HCT116 (cell line): ENCODE measurements at regions not wholly inside any gene's neighbourhood (a gene's known extent, or its start where the extent isn't known, plus 50 kb on each side); places are given as distances from the start of the nearest gene placed in this dataset.

ENCODE experiments used
- ATAC-seq: fragments of 200-7000 bp; cut with Tn5 transposase; 2 replicates; pipeline ENCODE4 v1.9.1; 2020; ENCODE audit warnings: mild to moderate bottlenecking, moderate library complexity
- BruUV-seq: library from RNA; stranded (reverse); fragments of 400-500 nt; replicated peaks from 2 replicates; lab custom pipeline; 2021; lab: Mats Ljungman, UMichigan
- CTCF ChIA-PET: fragments of 300-600 bp; sonication (Branson Sonifier 250); formaldehyde crosslinking; loops from one replicate; lab custom pipeline; 2021; ENCODE audit warnings: antibody characterized with exemption; lab: Charles Lee
- POLR2A ChIA-PET: fragments of 300-600, 350-600 bp; sonication (Branson Sonifier 250); formaldehyde crosslinking; loops from one replicate; lab custom pipeline; 2021; ENCODE audit warnings: antibody characterized with exemption; lab: Charles Lee
- RAD21 ChIA-PET, 2 experiments: fragments of 300-600 bp; sonication (Branson Sonifier 250); formaldehyde crosslinking; loops; one replicate each; lab custom pipeline; 2023; ENCODE audit warnings: low total read pairs in 2 of 2; ENCODE audit not compliant: uncharacterized antibody in 2 of 2, unreplicated experiment in 2 of 2, low non-redundant PET in 1 of 2; lab: Charles Lee
- DNase-seq: peaks from one replicate; pipeline ENCODE4 v3.0.0-alpha.2; 2010; ENCODE audit warnings: low read depth, low spot score
- H2AFZ ChIP-seq: fragments of 200-600 bp; shearing (Covaris generic), sonication (generic); 2 replicates; pipeline ENCODE4 v1.6.1; 2017; ENCODE audit warnings: low read depth, mixed run types, mixed read lengths, antibody characterized with exemption, low read length; ENCODE audit not compliant: poor library complexity, severe bottlenecking
- H3K27ac ChIP-seq: 2 replicates; pipeline ENCODE4 v1.5.1; 2012; ENCODE audit warnings: low read depth, low read length
- H3K27me3 ChIP-seq: fragments of 200-600 bp; sonication (generic); 2 replicates; pipeline ENCODE4 v1.6.1; 2016; ENCODE audit warnings: mixed run types, low read length, mixed read lengths; ENCODE audit not compliant: insufficient read depth
- H3K36me3 ChIP-seq, 2 experiments: fragments of 200-500 bp in 1 of 2; fragments of 200-600 bp in 1 of 2; sonication (Bioruptor generic) in 1 of 2; sonication (generic) in 1 of 2; 2 replicates each; pipeline versions ENCODE4 v1.5.1 to v1.6.1; 2014 to 2016; ENCODE audit warnings: low read length in 2 of 2, inconsistent platforms in 1 of 2, mixed read lengths in 1 of 2, mixed run types in 1 of 2; ENCODE audit not compliant: insufficient read depth in 2 of 2, control insufficient read depth in 1 of 2
- H3K4me1 ChIP-seq, 2 experiments: fragments of 200-600 bp in 1 of 2; sonication (generic) in 1 of 2; 2 replicates each; pipeline versions ENCODE4 v1.5.1 to v1.6.1; 2012 to 2017; ENCODE audit warnings: low read length in 2 of 2, inconsistent platforms in 1 of 2, mild to moderate bottlenecking in 1 of 2, mixed read lengths in 1 of 2, mixed run types in 1 of 2, moderate library complexity in 1 of 2; ENCODE audit not compliant: insufficient read depth in 2 of 2, control insufficient read depth in 1 of 2
- H3K4me2 ChIP-seq: fragments of 200-600 bp; sonication (generic); 2 replicates; pipeline ENCODE4 v1.6.1; 2017; ENCODE audit warnings: mixed run types, low read length, mixed read lengths
- H3K4me3 ChIP-seq, 2 experiments: fragments of 200-600 bp in 1 of 2; sonication (generic) in 1 of 2; replicated peaks in 1 of 2; 2 replicates each; pipeline ENCODE4 v1.5.1; 2011 to 2016; ENCODE audit warnings: low read length in 2 of 2, control low read depth in 1 of 2, low read depth in 1 of 2, mild to moderate bottlenecking in 1 of 2, mixed read lengths in 1 of 2, mixed run types in 1 of 2
- H3K79me2 ChIP-seq: fragments of 200-600 bp; sonication (generic); 2 replicates; pipeline ENCODE4 v1.6.1; 2017; ENCODE audit warnings: mild to moderate bottlenecking, mixed run types, low read length, moderate library complexity, mixed read lengths; ENCODE audit not compliant: insufficient read depth
- H3K9ac ChIP-seq: fragments of 200-600 bp; sonication (generic); 2 replicates; pipeline ENCODE4 v1.6.1; 2016; ENCODE audit warnings: low read length, mixed read lengths
- H3K9me2 ChIP-seq: fragments of 200-600 bp; sonication (generic), shearing (Covaris generic); 2 replicates; pipeline ENCODE4 v1.6.1; 2017; ENCODE audit warnings: mixed run types, mild to moderate bottlenecking, moderate library complexity; ENCODE audit not compliant: insufficient read depth
- H3K9me3 ChIP-seq, 2 experiments: fragments of 200-500 bp in 1 of 2; fragments of 200-600 bp in 1 of 2; sonication (Bioruptor generic) in 1 of 2; sonication (generic) in 1 of 2; 2 replicates each; pipeline ENCODE4 v1.6.1; 2014 to 2017; ENCODE audit warnings: low read length in 2 of 2, mixed read lengths in 2 of 2, inconsistent platforms in 1 of 2, low read depth in 1 of 2, mild to moderate bottlenecking in 1 of 2, mixed run types in 1 of 2, moderate library complexity in 1 of 2; ENCODE audit not compliant: control insufficient read depth in 1 of 2, insufficient read depth in 1 of 2
- H4K20me1 ChIP-seq: fragments of 200-600 bp; sonication (generic), shearing (Covaris generic); 2 replicates; pipeline ENCODE4 v1.6.1; 2017; ENCODE audit warnings: mixed run types, mild to moderate bottlenecking, moderate library complexity; ENCODE audit not compliant: insufficient read depth
- ATF3 ChIP-seq: IDR thresholded peaks from 2 replicates; pipeline ENCODE4 v1.6.1; 2012
- CBX3 ChIP-seq: IDR thresholded peaks from 2 replicates; pipeline ENCODE4 v1.6.1; 2012; ENCODE audit warnings: low read depth
- EGR1 ChIP-seq: IDR thresholded peaks from 2 replicates; pipeline ENCODE4 v1.6.1; 2012; ENCODE audit warnings: low read depth
- ELF1 ChIP-seq: IDR thresholded peaks from 2 replicates; pipeline ENCODE4 v1.6.1; 2012; ENCODE audit warnings: low read depth, borderline replicate concordance
- EZH2 ChIP-seq: fragments of 200-600 bp; sonication (generic); IDR thresholded peaks from 2 replicates; pipeline ENCODE4 v1.6.1; 2017; ENCODE audit warnings: antibody characterized with exemption, mixed run types
- FOSL1 ChIP-seq: IDR thresholded peaks from 2 replicates; pipeline ENCODE4 v1.6.1; 2012; ENCODE audit warnings: low read depth
- JUND ChIP-seq: IDR thresholded peaks from 2 replicates; pipeline ENCODE4 v1.6.1; 2012
- MAX ChIP-seq: IDR thresholded peaks from 2 replicates; pipeline ENCODE4 v1.6.1; 2012
- POLR2A ChIP-seq: IDR thresholded peaks from 2 replicates; pipeline ENCODE4 v1.7.0; 2011; ENCODE audit warnings: borderline replicate concordance; ENCODE audit not compliant: insufficient read depth, insufficient read length; ENCODE audit errors: extremely low read depth
- POLR2AphosphoS5 ChIP-seq: IDR thresholded peaks from 2 replicates; pipeline ENCODE4 v1.6.1; 2011; ENCODE audit warnings: mild to moderate bottlenecking, low read depth, low read length, moderate library complexity
- RAD21 ChIP-seq: IDR thresholded peaks from 2 replicates; pipeline ENCODE4 v1.6.1; 2012; ENCODE audit warnings: low read depth, mild to moderate bottlenecking
- REST ChIP-seq: IDR thresholded peaks from 2 replicates; pipeline ENCODE4 v1.6.1; 2012; ENCODE audit warnings: low read depth
- SIN3A ChIP-seq: IDR thresholded peaks from 2 replicates; pipeline ENCODE4 v1.6.1; 2012; ENCODE audit warnings: low read depth
- SP1 ChIP-seq: IDR thresholded peaks from 2 replicates; pipeline ENCODE4 v1.6.1; 2012; ENCODE audit warnings: low read depth
- SRF ChIP-seq: IDR thresholded peaks from 2 replicates; pipeline ENCODE4 v1.6.1; 2012; ENCODE audit warnings: low read depth
- TCF7L2 ChIP-seq: IDR thresholded peaks from 2 replicates; pipeline ENCODE4 v1.7.0; 2011; ENCODE audit warnings: borderline replicate concordance, inconsistent platforms; ENCODE audit not compliant: insufficient read depth, insufficient read length; ENCODE audit errors: extremely low read depth
- YY1 ChIP-seq: IDR thresholded peaks from 2 replicates; pipeline ENCODE4 v1.6.1; 2011; ENCODE audit warnings: low read length, low read depth, moderate library complexity, mild to moderate bottlenecking; ENCODE audit not compliant: insufficient replicate concordance; ENCODE audit errors: extremely low read depth
- ZNF274 ChIP-seq: fragments of 200-500 bp; sonication (Bioruptor generic); IDR thresholded peaks from 2 replicates; pipeline ENCODE4 v1.6.1; 2014; ENCODE audit warnings: mild to moderate bottlenecking, low read depth, low read length, inconsistent platforms
- intact Hi-C: fragments of 100-400 bp; cut with micrococcal nuclease; formaldehyde crosslinking; loops from 2 replicates; pipeline ENCODE4 v1.10.0; 2022

- ChIA-PET CTCF (no interaction called here), RAD21 (no interaction called here), POLR2A (no interaction called here)
- ATAC-seq: no peak
- DNase-seq: no peak
- intact Hi-C loops: no loop called here
- no peak for TF ChIP-seq ATF3
- TF ChIP-seq REST: no peak
- no peak for TF ChIP-seq JUND
- no peak for TF ChIP-seq EGR1
- TF ChIP-seq POLR2A: no peak
- no peak for TF ChIP-seq SIN3A
- TF ChIP-seq SRF: no peak
- no peak for TF ChIP-seq ELF1
- TF ChIP-seq MAX: no peak
- TF ChIP-seq FOSL1: no peak
- TF ChIP-seq EZH2: no peak
- no peak for TF ChIP-seq YY1
- no peak for TF ChIP-seq POLR2AphosphoS5
- TF ChIP-seq RAD21: no peak
- no peak for TF ChIP-seq TCF7L2
- TF ChIP-seq SP1: no peak
- TF ChIP-seq ZNF274: no peak
- TF ChIP-seq CBX3: no peak
- H3K79me2 ChIP-seq: no peaks in the 10 kb centered on the region
- H4K20me1 ChIP-seq: no peaks in the 10 kb centered on the region
- peak overlapping the region; percentile 27 for H2AFZ ChIP-seq
- H3K9me2 ChIP-seq: no peaks in the 10 kb centered on the region
- no TSS peak for BruUV-seq
- no peaks in the 10 kb centered on the region for H3K9me3 ChIP-seq
- H3K4me2 ChIP-seq: peak overlapping the region; percentile 1; the same call in 1 of the 2 replicates
- H3K9ac ChIP-seq: no peak overlapping the region
- H3K27ac ChIP-seq: no peak overlapping the region
- H3K27me3 ChIP-seq: no peaks in the 10 kb centered on the region
- H3K4me3 ChIP-seq: no peak overlapping the region
- H3K36me3 ChIP-seq: no peaks in the 10 kb centered on the region
- H3K4me1 ChIP-seq: peaks cover 0 to 10% of the 10 kb centered on the region in 2 experiments; a peak in 1 of 4 replicates
These were observed 126.2 kb downstream of the TRIB2 start for GRCh38 chr2:12842917-12843316.
